ENCODE measurements at regions not wholly inside any gene's neighbourhood (a gene's known extent, or its start where the extent isn't known, plus 50 kb on each side); places are given as distances from the start of the nearest gene placed in this dataset.

- no peak for ATAC-seq
- DNase-seq = no peak
- Mint-ChIP-seq H3K4me3 (no peak overlapping the region), H3K27ac (no peak overlapping the region), H3K4me1 (no peaks in the 10 kb centered on the region), H3K27me3 (no peaks in the 10 kb centered on the region), H3K9me3 (no peaks in the 10 kb centered on the region)
Measured at GRCh38 chr7:116310141-116310540, 99.8 kb downstream of the TES start.

GRCh38 chr7:116311259-116311658 lies 100.9 kb downstream of the TES start:
- ATAC-seq = no peak

GRCh38 chr7:116311816-116312471 lies 101.6 kb downstream of the TES start:
- H3K27ac Mint-ChIP-seq = no peak overlapping the region
- DNase-seq (no peak), ATAC-seq (no peak)
- H3K4me1 Mint-ChIP-seq = no peaks in the 10 kb centered on the region
- no peaks in the 10 kb centered on the region for H3K27me3 Mint-ChIP-seq
- no peak overlapping the region for H3K4me3 Mint-ChIP-seq
- H3K9me3 Mint-ChIP-seq = no peaks in the 10 kb centered on the region

More at GRCh38 chr7:116311259-116311658, 100.9 kb downstream of the TES start:
- Mint-ChIP-seq H3K4me1 (no peaks in the 10 kb centered on the region), H3K4me3 (no peak overlapping the region), H3K27ac (no peak overlapping the region), H3K27me3 (no peaks in the 10 kb centered on the region), H3K9me3 (no peaks in the 10 kb centered on the region)
- DNase-seq = no peak

GRCh38 chr7:116315293-116315692 lies 105.0 kb downstream of the TES start:
- ATAC-seq (no peak), DNase-seq (no peak)
- Mint-ChIP-seq H3K4me1 (no peaks in the 10 kb centered on the region), H3K27me3 (no peaks in the 10 kb centered on the region), H3K27ac (no peak overlapping the region), H3K9me3 (peaks cover 0 to 3% of the 10 kb centered on the region in 2 donors), H3K4me3 (no peak overlapping the region)

GRCh38 chr7:116315803-116316202 lies 105.5 kb downstream of the TES start:
- no peak overlapping the region for H3K27ac Mint-ChIP-seq
- ATAC-seq (no peak), DNase-seq (no peak)
- no peak overlapping the region for H3K4me3 Mint-ChIP-seq
- H3K9me3 Mint-ChIP-seq = peaks cover 0 to 3% of the 10 kb centered on the region in 2 donors
- H3K4me1 Mint-ChIP-seq = no peaks in the 10 kb centered on the region
- no peaks in the 10 kb centered on the region for H3K27me3 Mint-ChIP-seq

- Mint-ChIP-seq H3K9me3 (peaks cover 0 to 3% of the 10 kb centered on the region in 2 donors), H3K27me3 (no peaks in the 10 kb centered on the region), H3K4me3 (no peak overlapping the region), H3K4me1 (no peaks in the 10 kb centered on the region), H3K27ac (no peak overlapping the region)
- peak; percentile 93 for ATAC-seq
- DNase-seq = peak in 1 of 2 donors; percentile 24
Measured at GRCh38 chr7:116316838-116317628, 106.7 kb downstream of the TES start.

GRCh38 chr7:116317907-116318306 lies 107.6 kb downstream of the TES start:
- H3K9me3 Mint-ChIP-seq = peaks cover 0 to 3% of the 10 kb centered on the region in 2 donors
- no peaks in the 10 kb centered on the region for H3K4me1 Mint-ChIP-seq
- no peak for ATAC-seq
- H3K4me3 Mint-ChIP-seq = no peak overlapping the region
- no peak for DNase-seq
- peaks cover 6% of the 10 kb centered on the region for H3K27me3 Mint-ChIP-seq
- H3K27ac Mint-ChIP-seq = no peak overlapping the region

- Mint-ChIP-seq H3K27ac (no peak overlapping the region), H3K4me3 (no peak overlapping the region), H3K4me1 (no peaks in the 10 kb centered on the region), H3K9me3 (peaks cover 0 to 3% of the 10 kb centered on the region in 2 donors), H3K27me3 (peaks cover 18% of the 10 kb centered on the region)
- DNase-seq (no peak), ATAC-seq (no peak)
Measured at GRCh38 chr7:116322541-116322940, 112.2 kb downstream of the TES start.

GRCh38 chr7:116324582-116324981 lies 114.2 kb downstream of the TES start:
- DNase-seq = no peak
- ATAC-seq = no peak
- Mint-ChIP-seq H3K27me3 (peaks cover 18% of the 10 kb centered on the region), H3K4me3 (no peak overlapping the region), H3K9me3 (peaks cover 0 to 2% of the 10 kb centered on the region in 2 donors), H3K4me1 (no peaks in the 10 kb centered on the region), H3K27ac (no peak overlapping the region)

GRCh38 chr7:116325517-116325916 lies 115.2 kb downstream of the TES start:
- no peak for DNase-seq
- Mint-ChIP-seq H3K4me3 (no peak overlapping the region), H3K27me3 (peaks cover 18% of the 10 kb centered on the region), H3K27ac (no peak overlapping the region), H3K9me3 (no peaks in the 10 kb centered on the region), H3K4me1 (no peaks in the 10 kb centered on the region)
- no peak for ATAC-seq

GRCh38 chr7:116327135-116327534 lies 116.8 kb downstream of the TES start:
- Mint-ChIP-seq H3K27ac (no peak overlapping the region), H3K27me3 (peaks cover 18% of the 10 kb centered on the region), H3K4me3 (no peak overlapping the region), H3K4me1 (no peaks in the 10 kb centered on the region), H3K9me3 (no peaks in the 10 kb centered on the region)
- ATAC-seq = no peak
- DNase-seq = no peak

- Mint-ChIP-seq H3K9me3 (no peaks in the 10 kb centered on the region), H3K27me3 (peaks cover 13% of the 10 kb centered on the region), H3K27ac (no peak overlapping the region), H3K4me3 (no peak overlapping the region), H3K4me1 (no peaks in the 10 kb centered on the region)
- ATAC-seq (no peak), DNase-seq (no peak)
Measured at GRCh38 chr7:116327752-116328151, 117.4 kb downstream of the TES start.

GRCh38 chr7:116328161-116328560 lies 117.8 kb downstream of the TES start:
- H3K27ac Mint-ChIP-seq = no peak overlapping the region
- no peaks in the 10 kb centered on the region for H3K9me3 Mint-ChIP-seq
- H3K4me3 Mint-ChIP-seq = no peak overlapping the region
- no peak for ATAC-seq
- peaks cover 10% of the 10 kb centered on the region for H3K27me3 Mint-ChIP-seq
- no peak for DNase-seq
- H3K4me1 Mint-ChIP-seq = no peaks in the 10 kb centered on the region

- Mint-ChIP-seq H3K27me3 (peaks cover 5% of the 10 kb centered on the region), H3K4me3 (no peak overlapping the region), H3K9me3 (no peaks in the 10 kb centered on the region), H3K4me1 (no peaks in the 10 kb centered on the region), H3K27ac (no peak overlapping the region)
- DNase-seq (no peak), ATAC-seq (no peak)
Measured at GRCh38 chr7:116329686-116330503, 119.6 kb downstream of the TES start.

- ATAC-seq (no peak), DNase-seq (no peak)
Measured at GRCh38 chr7:116331020-116331419, 120.7 kb downstream of the TES start.

GRCh38 chr7:116332766-116333165 lies 122.4 kb downstream of the TES start:
- Mint-ChIP-seq H3K4me1 (no peaks in the 10 kb centered on the region), H3K27ac (no peak overlapping the region), H3K9me3 (no peaks in the 10 kb centered on the region), H3K27me3 (peaks cover 10% of the 10 kb centered on the region), H3K4me3 (no peak overlapping the region)
- no peak for ATAC-seq
- DNase-seq = no peak

More at GRCh38 chr7:116331020-116331419, 120.7 kb downstream of the TES start:
- no peak overlapping the region for H3K4me3 Mint-ChIP-seq
- H3K27me3 Mint-ChIP-seq = peaks cover 10% of the 10 kb centered on the region
- no peaks in the 10 kb centered on the region for H3K9me3 Mint-ChIP-seq
- H3K4me1 Mint-ChIP-seq = no peaks in the 10 kb centered on the region
- no peak overlapping the region for H3K27ac Mint-ChIP-seq
